ENCODE measurements at regions not wholly inside any gene's neighbourhood (a gene's known extent, or its start where the extent isn't known, plus 50 kb on each side); places are given as distances from the start of the nearest gene placed in this dataset.

DNA sequence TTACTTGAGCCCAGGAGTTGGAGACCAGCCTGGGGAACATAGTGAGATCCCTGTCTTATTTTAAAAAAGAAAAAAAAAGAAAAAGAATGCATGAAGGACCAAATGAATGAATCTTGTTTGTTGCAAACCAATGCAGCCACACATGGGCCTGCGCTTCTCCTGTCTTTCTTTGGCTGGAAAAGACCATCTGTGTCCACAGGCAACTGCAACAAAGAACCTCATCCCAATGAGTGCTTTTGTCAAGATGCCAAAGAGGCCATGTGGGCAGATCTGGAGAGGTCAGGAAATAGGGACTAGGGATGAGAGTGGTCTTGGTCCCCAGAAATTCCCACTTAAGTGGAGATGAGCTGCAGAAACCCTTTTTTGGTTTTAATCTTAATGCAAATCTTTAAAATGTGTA is 49.8 kb upstream of the DUSP5 start:
- intact Hi-C loops (cut with micrococcal nuclease; ENCODE audit: unreplicated experiment), result no loop called here
- DNase-seq, result no peak
- TF ChIP-seq, protein P1, sequence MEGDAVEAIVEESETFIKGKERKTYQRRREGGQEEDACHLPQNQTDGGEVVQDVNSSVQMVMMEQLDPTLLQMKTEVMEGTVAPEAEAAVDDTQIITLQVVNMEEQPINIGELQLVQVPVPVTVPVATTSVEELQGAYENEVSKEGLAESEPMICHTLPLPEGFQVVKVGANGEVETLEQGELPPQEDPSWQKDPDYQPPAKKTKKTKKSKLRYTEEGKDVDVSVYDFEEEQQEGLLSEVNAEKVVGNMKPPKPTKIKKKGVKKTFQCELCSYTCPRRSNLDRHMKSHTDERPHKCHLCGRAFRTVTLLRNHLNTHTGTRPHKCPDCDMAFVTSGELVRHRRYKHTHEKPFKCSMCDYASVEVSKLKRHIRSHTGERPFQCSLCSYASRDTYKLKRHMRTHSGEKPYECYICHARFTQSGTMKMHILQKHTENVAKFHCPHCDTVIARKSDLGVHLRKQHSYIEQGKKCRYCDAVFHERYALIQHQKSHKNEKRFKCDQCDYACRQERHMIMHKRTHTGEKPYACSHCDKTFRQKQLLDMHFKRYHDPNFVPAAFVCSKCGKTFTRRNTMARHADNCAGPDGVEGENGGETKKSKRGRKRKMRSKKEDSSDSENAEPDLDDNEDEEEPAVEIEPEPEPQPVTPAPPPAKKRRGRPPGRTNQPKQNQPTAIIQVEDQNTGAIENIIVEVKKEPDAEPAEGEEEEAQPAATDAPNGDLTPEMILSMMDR (IDR thresholded peaks at IDR 0.05; ENCODE audit: unreplicated experiment), result no peak
- CTCF ChIA-PET, result no interaction called here
- Mint-ChIP-seq H3K27me3 (ENCODE audit: unreplicated experiment) (no peaks in the 10 kb centered on the region), H3K36me3 (ENCODE audit: insufficient read depth, unreplicated experiment) (peaks cover 5% of the 10 kb centered on the region), H3K4me1 (ENCODE audit: low read depth, unreplicated experiment) (peaks cover 16% of the 10 kb centered on the region), H3K4me3 (ENCODE audit: low read depth, unreplicated experiment) (no peak overlapping the region), H3K9me3 (ENCODE audit: low read depth, unreplicated experiment) (peaks cover 4% of the 10 kb centered on the region), H3K27ac (ENCODE audit: unreplicated experiment) (peak overlapping the region; percentile 62)
- no TSS peak for BruUV-seq (replicated peaks)
